H9 (cell line): ENCODE measurements at regions not wholly inside any gene's neighbourhood (a gene's known extent, or its start where the extent isn't known, plus 50 kb on each side); places are given as distances from the start of the nearest gene placed in this dataset.

ENCODE experiments used
- DNase-seq: peaks from one replicate; pipeline ENCODE4 v3.0.0-alpha.2; 2017
- H2AFZ ChIP-seq: one replicate; pipeline ENCODE4 v1.6.1; 2013; ENCODE audit warnings: mild to moderate bottlenecking, low read length, control low read depth, moderate library complexity
- H2AK5ac ChIP-seq: 2 replicates; pipeline ENCODE4 v1.6.1; 2013; ENCODE audit warnings: low read length, control low read depth, mixed read lengths; ENCODE audit not compliant: insufficient read length
- H2BK120ac ChIP-seq: one replicate; pipeline ENCODE4 v1.6.1; 2013; ENCODE audit warnings: low read depth, mild to moderate bottlenecking, low read length, control low read depth, inconsistent platforms; ENCODE audit not compliant: poor library complexity, severe bottlenecking
- H2BK12ac ChIP-seq: 2 replicates; pipeline ENCODE4 v1.6.1; 2013; ENCODE audit warnings: low read length, control low read depth, mixed read lengths, low read depth; ENCODE audit not compliant: insufficient read length
- H2BK15ac ChIP-seq: 2 replicates; pipeline ENCODE4 v1.6.1; 2013; ENCODE audit warnings: low read depth, low read length, control low read depth
- H2BK20ac ChIP-seq: one replicate; pipeline ENCODE4 v1.6.1; 2013; ENCODE audit warnings: low read depth, mild to moderate bottlenecking, low read length, control low read depth, inconsistent platforms; ENCODE audit not compliant: poor library complexity, severe bottlenecking
- H2BK5ac ChIP-seq: 2 replicates; pipeline ENCODE4 v1.6.1; 2013; ENCODE audit warnings: low read length, control low read depth, mixed read lengths; ENCODE audit not compliant: insufficient read length
- H3K14ac ChIP-seq: 2 replicates; pipeline ENCODE4 v1.6.1; 2013; ENCODE audit warnings: low read length, control low read depth; ENCODE audit not compliant: insufficient read depth
- H3K18ac ChIP-seq: 2 replicates; pipeline ENCODE4 v1.6.1; 2013; ENCODE audit warnings: low read depth, mild to moderate bottlenecking, mixed read lengths, low read length, control low read depth; ENCODE audit not compliant: insufficient read length
- H3K23ac ChIP-seq: 2 replicates; pipeline ENCODE4 v1.6.1; 2013; ENCODE audit warnings: low read length, control low read depth, mixed read lengths, low read depth; ENCODE audit not compliant: insufficient read length
- H3K23me2 ChIP-seq: 2 replicates; pipeline ENCODE4 v1.6.1; 2013; ENCODE audit warnings: low read depth, mild to moderate bottlenecking, mixed read lengths, low read length, control low read depth; ENCODE audit not compliant: insufficient read length, poor library complexity, severe bottlenecking
- H3K27ac ChIP-seq: 2 replicates; pipeline ENCODE4 v1.5.1; 2013; ENCODE audit warnings: low read length, control low read depth, mixed read lengths, low read depth; ENCODE audit not compliant: insufficient read length
- H3K27me3 ChIP-seq: 2 replicates; pipeline ENCODE4 v1.6.1; 2013; ENCODE audit warnings: low read length, control low read depth, inconsistent platforms; ENCODE audit not compliant: insufficient read depth
- H3K4ac ChIP-seq: 2 replicates; pipeline ENCODE4 v1.6.1; 2013; ENCODE audit warnings: low read depth, mild to moderate bottlenecking, control low read depth, inconsistent platforms, low read length, moderate library complexity
- H3K4me1 ChIP-seq: 2 replicates; pipeline ENCODE4 v1.6.1; 2013; ENCODE audit warnings: low read length, control low read depth, inconsistent platforms; ENCODE audit not compliant: insufficient read depth
- H3K4me2 ChIP-seq: 2 replicates; pipeline ENCODE4 v1.6.1; 2013; ENCODE audit warnings: low read length, control low read depth, mixed read lengths; ENCODE audit not compliant: insufficient read length, insufficient read depth
- H3K56ac ChIP-seq: 2 replicates; pipeline ENCODE4 v1.6.1; 2013; ENCODE audit warnings: low read depth, mild to moderate bottlenecking, mixed read lengths, low read length, control low read depth; ENCODE audit not compliant: insufficient read length
- H3K79me1 ChIP-seq: 2 replicates; pipeline ENCODE4 v1.6.1; 2013; ENCODE audit warnings: low read depth, mild to moderate bottlenecking, moderate library complexity, low read length, control low read depth, inconsistent platforms; ENCODE audit not compliant: insufficient read depth, poor library complexity, severe bottlenecking
- H3K79me2 ChIP-seq: 2 replicates; pipeline ENCODE4 v1.6.1; 2013; ENCODE audit warnings: low read length, control low read depth, inconsistent platforms; ENCODE audit not compliant: insufficient read depth
- H3K9ac ChIP-seq: 2 replicates; pipeline ENCODE4 v1.6.1; 2013; ENCODE audit warnings: low read length, control low read depth, mixed read lengths; ENCODE audit not compliant: insufficient read length; ENCODE audit errors: extremely low read depth
- H3K9me3 ChIP-seq: one replicate; pipeline ENCODE4 v1.6.1; 2013; ENCODE audit warnings: low read depth, low read length, inconsistent platforms; ENCODE audit not compliant: control insufficient read depth
- H3T11ph ChIP-seq: one replicate; pipeline ENCODE4 v1.6.1; 2013; ENCODE audit warnings: mild to moderate bottlenecking, low read length, control low read depth, inconsistent platforms
- H4K20me1 ChIP-seq: one replicate; pipeline ENCODE4 v1.6.1; 2013; ENCODE audit not compliant: control insufficient read depth, insufficient read length, insufficient read depth
- H4K5ac ChIP-seq: 2 replicates; pipeline ENCODE4 v1.6.1; 2013; ENCODE audit warnings: low read depth, mild to moderate bottlenecking, mixed read lengths, low read length, control low read depth; ENCODE audit not compliant: insufficient read length
- H4K8ac ChIP-seq: replicated peaks from 2 replicates; pipeline ENCODE4 v1.6.1; 2013; ENCODE audit warnings: low read length, control low read depth, mixed read lengths, low read depth; ENCODE audit not compliant: insufficient read length
- H4K91ac ChIP-seq: 2 replicates; pipeline ENCODE4 v1.6.1; 2013; ENCODE audit warnings: low read depth, mild to moderate bottlenecking, moderate library complexity, mixed read lengths, low read length, control low read depth; ENCODE audit not compliant: insufficient read length
- H3K27ac Mint-ChIP-seq, 3 experiments: 2 replicates in 2 of 3; 3 replicates in 1 of 3; pipeline ENCODE4 v1.8.0; 2020 to 2021; ENCODE audit warnings: mixed read lengths in 3 of 3, mild to moderate bottlenecking in 1 of 3, moderate library complexity in 1 of 3
- H3K27me3 Mint-ChIP-seq: 2 replicates; pipeline ENCODE4 v1.8.0; 2021; ENCODE audit warnings: low read depth, mild to moderate bottlenecking, moderate library complexity, mixed read lengths
- H3K36me3 Mint-ChIP-seq, 3 experiments: 2 replicates in 2 of 3; 3 replicates in 1 of 3; pipeline ENCODE4 v1.8.0; 2020 to 2021; ENCODE audit warnings: low read depth in 3 of 3, mixed read lengths in 3 of 3; ENCODE audit not compliant: insufficient read depth in 1 of 3
- H3K4me1 Mint-ChIP-seq, 2 experiments: 2 replicates each; pipeline ENCODE4 v1.8.0; 2020; ENCODE audit warnings: mixed read lengths in 2 of 2
- H3K4me3 Mint-ChIP-seq, 2 experiments: 2 replicates in 1 of 2; 3 replicates in 1 of 2; pipeline ENCODE4 v1.8.0; 2020 to 2021; ENCODE audit warnings: mild to moderate bottlenecking in 2 of 2, mixed read lengths in 2 of 2, moderate library complexity in 1 of 2
- H3K9me3 Mint-ChIP-seq, 2 experiments: 2 replicates in 1 of 2; 3 replicates in 1 of 2; pipeline ENCODE4 v1.8.0; 2020; ENCODE audit warnings: mild to moderate bottlenecking in 2 of 2, mixed read lengths in 2 of 2, moderate library complexity in 1 of 2
- CTCF ChIP-seq: fragments of 200-600 bp; sonication (generic); conservative IDR thresholded peaks from 3 replicates; pipeline ENCODE4 v1.8.0; 2021; ENCODE audit warnings: antibody characterized with exemption, mild to moderate bottlenecking
- WGBS: extraction: QIAGEN DNeasy Blood & Tissue Kit; methylation state at CpG from one replicate; pipeline ENCODE4 v1.1.7; 2013; ENCODE audit warnings: missing lambda C conversion rate, low lambda C conversion rate, mixed read lengths; ENCODE audit not compliant: insufficient read length; ENCODE audit errors: extremely low coverage; 5-methylcytosine and 5-hydroxymethylcytosine counted together

- H2AFZ ChIP-seq = no peak overlapping the region
- H3K18ac ChIP-seq = no peak overlapping the region
- H3K27ac ChIP-seq = no peak overlapping the region
- no peak overlapping the region for H2BK20ac ChIP-seq
- no peak overlapping the region for H3K23ac ChIP-seq
- Mint-ChIP-seq H3K36me3 (no peaks in the 10 kb centered on the region), H3K27me3 (no peaks in the 10 kb centered on the region), H3K9me3 (no peaks in the 10 kb centered on the region), H3K4me1 (0 out of 4 replicates have a peak, but pooled peaks cover 0 to 2% of the 10 kb centered on the region in 2 experiments), H3K4me3 (no peak overlapping the region), H3K27ac (no peak overlapping the region)
- no peaks in the 10 kb centered on the region for H3K23me2 ChIP-seq
- no peak overlapping the region for H3T11ph ChIP-seq
- no peak overlapping the region for H4K5ac ChIP-seq
- no peak overlapping the region for H2BK12ac ChIP-seq
- no peaks in the 10 kb centered on the region for H3K79me1 ChIP-seq
- no peaks in the 10 kb centered on the region for H4K20me1 ChIP-seq
- no peak overlapping the region for H4K8ac ChIP-seq
- no peak overlapping the region for H2BK15ac ChIP-seq
- no peak overlapping the region for H3K4me2 ChIP-seq
- no peaks in the 10 kb centered on the region for H3K79me2 ChIP-seq
- no peak overlapping the region for H3K14ac ChIP-seq
- TF ChIP-seq CTCF = no peak
- no peaks in the 10 kb centered on the region for H3K27me3 ChIP-seq
- no peak overlapping the region for H2BK5ac ChIP-seq
- no peak overlapping the region for H3K9ac ChIP-seq
- no peak overlapping the region for H4K91ac ChIP-seq
- H3K4ac ChIP-seq = no peak overlapping the region
- no peak overlapping the region for H2BK120ac ChIP-seq
- DNase-seq = no peak
- no peak overlapping the region for H2AK5ac ChIP-seq
- no peaks in the 10 kb centered on the region for H3K4me1 ChIP-seq
- no peaks in the 10 kb centered on the region for H3K9me3 ChIP-seq
- no peak overlapping the region for H3K56ac ChIP-seq
- WGBS = no CpG with 5 or more reads among the region's 1 CpG
These were observed 91.2 kb upstream of the SORBS2 start for GRCh38 chr4:185903205-185903604.
